Activated T-cell treated with anti-CD3 and anti-CD28 coated beads, Interleukin-2, amount 50 U/mL, for 48 hours (primary cell): ENCODE measurements at regions not wholly inside any gene's neighbourhood (a gene's known extent, or its start where the extent isn't known, plus 50 kb on each side); places are given as distances from the start of the nearest gene placed in this dataset.
"Not testable (repeated sequence)": the region's sequence is repeated elsewhere in the genome, so short reads cannot be mapped to it uniquely, and the experiment has no call there.

Source experiments
- DNase-seq, 2 experiments: peaks; one replicate each; pipeline ENCODE4 v3.0.0-alpha.2; 2020

DNA sequence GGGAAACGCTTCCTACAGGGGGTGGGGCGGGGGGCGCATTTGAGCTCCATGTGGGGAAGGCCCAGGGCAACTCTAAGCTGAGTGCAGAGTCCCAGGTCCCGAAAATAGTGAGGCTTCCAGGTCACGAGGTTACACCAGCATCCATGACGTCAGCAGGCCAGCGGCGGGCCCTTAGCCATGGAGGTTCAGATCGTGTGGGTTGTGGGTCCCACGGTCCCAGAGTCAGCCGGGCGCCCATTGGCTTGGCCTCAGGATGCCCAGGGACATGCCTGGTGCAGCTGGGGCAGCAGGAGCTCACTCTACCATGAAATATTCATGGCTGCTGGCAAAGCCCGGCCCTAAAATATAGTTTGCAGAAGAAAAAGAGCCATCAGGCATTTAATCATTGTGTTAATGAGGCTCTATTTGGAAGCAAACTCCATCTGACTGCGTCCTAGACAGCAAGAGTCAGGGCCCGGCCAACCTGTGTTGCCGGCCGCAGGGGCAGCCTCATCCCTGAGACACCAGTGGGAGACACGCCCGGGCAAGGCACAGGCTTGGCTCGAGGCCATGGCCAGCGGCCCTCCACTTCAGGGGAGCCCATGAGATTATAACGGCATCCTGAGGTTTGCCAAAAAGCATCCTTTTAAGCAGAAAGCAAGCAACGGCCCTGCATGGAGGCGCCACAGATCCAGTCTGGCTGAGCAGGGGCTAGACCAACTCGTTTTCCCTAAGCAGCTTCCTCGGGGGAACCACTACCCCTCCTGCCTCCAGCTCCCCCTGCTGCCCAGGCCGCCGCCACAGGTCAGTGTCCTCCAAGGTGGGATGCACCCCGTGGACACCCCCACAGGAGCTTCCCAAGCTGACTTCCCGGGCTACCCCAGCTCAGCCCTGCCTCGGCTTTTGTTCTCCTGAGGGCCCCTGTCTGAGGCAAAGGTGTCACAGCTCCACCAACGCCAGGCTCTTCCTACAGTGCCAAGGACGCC, 108.9 kb upstream of the PPP1R26 start:
- DNase-seq = no peak

DNA sequence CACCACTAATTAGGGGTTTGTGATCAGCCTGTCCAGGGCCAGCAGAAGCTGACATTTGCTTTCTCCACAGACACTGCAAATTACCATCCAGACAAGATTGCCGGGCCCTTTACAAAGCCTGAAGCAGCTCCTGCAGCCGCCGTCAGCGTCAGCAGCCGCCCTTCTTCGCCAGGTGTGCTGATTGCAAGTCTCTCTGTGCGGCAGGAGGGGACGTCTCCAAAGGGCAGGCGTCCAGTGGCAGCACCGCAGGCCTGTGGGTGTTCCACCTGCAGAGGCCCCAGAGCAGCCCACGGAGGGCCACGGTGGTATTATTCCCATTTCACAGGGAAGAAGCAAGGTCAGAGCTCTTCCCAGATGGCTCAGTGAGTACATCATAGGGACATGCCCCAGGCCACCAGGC, 108.0 kb upstream of the PPP1R26 start:
- no peak for DNase-seq

DNA sequence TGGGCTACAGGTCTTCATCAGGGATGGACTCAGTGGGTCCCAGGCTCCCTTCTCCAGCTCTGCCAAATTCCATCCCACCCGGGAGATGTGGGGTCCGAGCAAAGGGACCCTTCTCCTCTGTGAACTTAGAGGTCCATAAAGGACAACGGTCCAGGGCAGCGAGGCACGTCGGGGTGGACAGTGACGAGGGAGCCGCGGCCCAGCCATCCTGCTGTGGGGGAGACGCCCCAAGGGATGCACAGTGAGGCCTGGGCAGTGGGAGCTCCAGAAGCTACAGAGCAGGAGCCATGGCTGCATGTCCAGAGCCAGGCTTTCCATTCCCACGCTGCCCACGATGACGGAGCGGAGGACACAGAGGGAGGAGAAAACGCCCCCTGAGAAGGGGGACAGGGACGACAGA, 107.5 kb upstream of the PPP1R26 start:
- DNase-seq = no peak

DNA sequence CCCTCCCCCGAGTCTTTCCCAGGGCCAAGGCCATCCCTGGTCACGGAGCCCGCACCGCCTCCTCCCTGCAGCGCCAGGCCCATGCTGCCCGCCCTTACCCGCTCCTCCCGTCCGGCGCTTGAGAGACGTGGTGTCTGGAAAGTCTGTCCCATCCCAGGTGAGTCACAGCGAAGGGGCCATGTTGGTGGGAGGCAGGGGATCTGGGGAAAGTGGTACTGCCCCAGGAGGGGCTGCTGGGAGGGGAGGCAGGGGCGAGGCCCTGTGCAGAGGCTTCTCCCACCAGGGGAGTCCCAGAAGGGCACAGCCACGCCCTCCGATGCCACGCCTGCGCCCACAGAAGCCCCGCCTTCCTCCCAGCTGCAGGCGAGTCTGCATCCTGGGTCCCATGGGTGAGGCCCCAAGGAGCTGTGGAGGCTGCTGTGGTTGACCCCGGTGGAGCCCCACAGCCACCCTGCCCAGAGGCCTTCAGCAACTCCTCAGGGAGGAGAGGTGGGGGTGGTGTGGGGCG, 107.0 kb upstream of the PPP1R26 start:
- DNase-seq = no peak

DNA sequence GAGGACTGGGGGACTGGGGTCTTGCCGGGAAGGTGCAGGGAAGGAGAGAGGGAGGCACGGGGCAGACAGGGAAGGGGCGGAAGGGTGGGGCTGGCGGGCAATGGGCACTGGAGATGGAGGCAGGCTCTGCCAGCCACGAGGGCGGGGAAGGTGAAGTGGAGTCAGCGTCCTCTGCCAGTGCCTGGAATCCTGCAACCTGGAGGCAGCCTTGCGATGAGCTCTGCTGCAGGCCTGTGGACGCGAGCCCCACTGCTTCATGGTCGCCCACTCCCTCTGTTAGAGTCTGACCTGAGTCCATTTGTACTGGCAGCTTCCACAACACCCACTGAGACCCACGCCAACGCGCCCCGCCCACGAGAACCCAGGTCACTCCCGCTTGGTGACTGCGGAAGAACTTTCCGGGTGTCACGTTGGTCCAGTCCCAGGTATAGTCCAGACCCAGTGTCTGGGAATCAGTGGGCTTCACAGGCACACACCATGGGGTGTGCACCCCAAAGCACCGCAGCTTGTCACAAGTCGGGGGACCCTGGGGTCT, 106.4 kb upstream of the PPP1R26 start:
- no peak for DNase-seq

DNA sequence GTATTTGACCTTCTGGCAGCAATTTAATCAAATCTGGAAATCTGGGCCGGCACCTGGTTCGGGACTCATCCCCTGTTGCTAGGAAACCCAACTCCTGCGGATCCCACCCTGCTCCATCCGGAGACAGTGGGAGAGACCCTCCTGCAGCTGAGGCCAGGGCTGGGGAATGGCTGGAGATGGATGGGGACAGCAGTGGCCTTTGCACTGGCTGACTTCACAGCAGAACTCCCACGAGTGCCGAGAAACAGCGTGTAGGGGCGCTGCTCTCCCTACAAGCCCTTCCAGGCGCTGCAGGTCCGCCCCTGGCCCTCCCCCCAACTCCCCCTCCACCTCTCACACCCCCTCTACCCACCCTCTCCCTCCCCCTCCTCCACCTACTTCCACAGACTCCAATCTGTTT, 105.8 kb upstream of the PPP1R26 start:
- no peak for DNase-seq

DNA sequence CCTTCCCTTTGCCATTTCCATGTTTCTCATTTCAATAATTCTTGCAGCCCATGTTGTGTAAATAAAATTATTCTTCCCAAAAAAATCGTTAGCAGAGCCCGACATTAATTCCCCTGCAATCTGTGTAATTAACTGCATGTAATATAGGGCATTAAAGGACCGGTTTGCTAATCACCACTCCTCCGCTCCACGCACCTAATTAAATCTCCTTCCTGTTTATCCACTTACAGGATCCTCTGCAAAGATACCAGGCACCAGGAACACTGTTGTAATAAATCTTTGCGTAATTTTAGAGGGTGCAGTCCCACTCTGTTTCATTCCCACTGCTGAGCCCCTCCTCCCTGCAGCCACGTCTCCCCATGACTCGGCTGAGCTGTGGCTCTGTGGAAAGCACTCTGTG, 105.0 kb upstream of the PPP1R26 start:
- no peak for DNase-seq

DNA sequence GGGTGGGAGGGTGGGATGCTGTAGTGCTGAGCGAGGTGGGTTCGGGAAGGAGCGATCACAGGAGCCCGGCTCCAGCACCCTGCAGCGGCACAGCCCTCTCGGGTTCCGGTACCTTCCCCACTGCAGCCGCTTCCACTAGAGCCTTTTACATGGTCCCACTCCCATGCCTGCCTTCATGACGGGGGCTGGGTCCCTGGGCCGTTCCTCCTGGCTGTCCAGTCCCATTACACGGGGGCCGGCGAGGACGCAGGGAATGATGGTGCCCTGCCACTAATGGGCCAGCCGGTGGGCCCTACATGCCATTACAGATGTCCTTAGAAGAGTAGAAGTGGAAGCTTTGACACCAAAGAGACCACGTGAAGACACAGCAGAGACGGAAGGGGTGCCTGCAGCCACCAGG, 104.6 kb upstream of the PPP1R26 start:
- DNase-seq = no peak

DNA sequence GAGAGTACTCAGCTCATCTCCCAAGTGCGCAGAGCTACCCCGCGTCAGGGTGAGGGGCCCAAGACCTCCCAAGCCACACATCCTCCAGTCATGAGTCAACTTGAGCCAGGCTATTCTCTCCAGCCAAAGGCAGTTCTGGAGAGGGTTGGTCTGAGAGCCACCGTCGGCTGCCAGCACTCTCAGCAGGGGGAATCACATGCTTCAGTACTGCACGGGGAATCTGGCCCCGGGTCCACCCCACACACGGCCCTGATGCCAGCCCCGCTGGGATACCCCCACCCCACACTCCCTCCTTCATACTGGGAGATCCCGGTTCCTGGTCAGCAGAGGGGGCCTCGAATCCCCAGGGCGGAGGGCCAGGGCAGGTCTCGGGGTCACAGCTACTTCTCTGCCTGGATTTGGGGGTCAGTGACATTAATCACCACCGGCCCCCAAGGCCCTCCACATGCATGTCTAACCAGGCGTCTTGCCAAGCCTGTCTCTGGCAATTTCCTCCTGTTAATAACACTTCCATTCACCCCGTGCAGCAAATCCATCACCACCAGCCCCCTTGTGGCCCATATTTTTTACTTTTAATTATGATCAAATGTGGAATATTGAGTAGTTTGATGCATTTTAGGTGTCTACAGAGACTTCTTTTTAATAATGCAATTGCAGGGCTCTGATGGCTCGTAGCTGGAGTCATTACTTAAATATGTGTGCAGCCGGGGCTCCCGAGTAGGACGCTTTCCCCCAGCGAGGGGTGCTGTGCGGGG, 102.9 kb upstream of the PPP1R26 start:
- no peak for DNase-seq

DNA sequence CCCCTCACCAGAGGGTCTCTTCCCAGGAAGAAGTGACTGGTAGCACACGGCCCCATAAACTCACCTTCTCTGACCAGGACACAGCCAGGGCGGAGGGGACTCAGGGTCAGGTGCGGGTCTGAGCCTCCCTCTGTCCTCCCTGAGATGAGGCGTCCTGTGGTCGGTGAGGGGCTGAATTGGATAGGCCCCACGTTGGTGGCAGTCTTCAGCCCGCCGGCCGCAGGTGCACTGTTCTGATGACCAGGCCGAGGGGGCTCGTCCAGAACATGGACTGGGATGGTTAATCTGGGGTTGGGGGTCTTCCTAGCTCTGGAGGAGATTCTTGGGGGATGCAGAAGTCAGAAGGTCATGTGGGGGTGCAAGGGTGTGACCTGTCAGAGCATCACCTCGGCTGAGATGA, 102.2 kb upstream of the PPP1R26 start:
- DNase-seq = no peak

DNA sequence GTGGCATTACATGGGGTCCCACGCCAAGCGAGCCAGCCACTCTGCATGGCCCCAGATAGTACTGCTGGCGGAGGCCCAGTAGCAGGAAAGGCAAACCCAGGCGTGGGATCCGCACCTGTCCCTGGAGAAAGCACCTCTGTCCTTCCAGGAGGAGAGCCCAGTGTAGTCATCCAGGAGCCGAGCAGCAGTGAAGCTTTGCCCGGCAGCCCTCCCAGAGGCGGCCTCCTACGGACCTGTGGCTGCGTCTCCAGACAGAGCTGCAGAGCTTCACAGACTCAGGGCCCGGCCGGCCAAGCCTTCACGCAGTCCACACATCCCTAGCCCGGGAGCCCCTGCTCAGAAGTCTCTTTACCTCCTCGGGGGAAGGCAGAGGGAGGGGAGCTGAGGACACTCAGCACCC, 100.8 kb upstream of the PPP1R26 start:
- no peak for DNase-seq

DNA sequence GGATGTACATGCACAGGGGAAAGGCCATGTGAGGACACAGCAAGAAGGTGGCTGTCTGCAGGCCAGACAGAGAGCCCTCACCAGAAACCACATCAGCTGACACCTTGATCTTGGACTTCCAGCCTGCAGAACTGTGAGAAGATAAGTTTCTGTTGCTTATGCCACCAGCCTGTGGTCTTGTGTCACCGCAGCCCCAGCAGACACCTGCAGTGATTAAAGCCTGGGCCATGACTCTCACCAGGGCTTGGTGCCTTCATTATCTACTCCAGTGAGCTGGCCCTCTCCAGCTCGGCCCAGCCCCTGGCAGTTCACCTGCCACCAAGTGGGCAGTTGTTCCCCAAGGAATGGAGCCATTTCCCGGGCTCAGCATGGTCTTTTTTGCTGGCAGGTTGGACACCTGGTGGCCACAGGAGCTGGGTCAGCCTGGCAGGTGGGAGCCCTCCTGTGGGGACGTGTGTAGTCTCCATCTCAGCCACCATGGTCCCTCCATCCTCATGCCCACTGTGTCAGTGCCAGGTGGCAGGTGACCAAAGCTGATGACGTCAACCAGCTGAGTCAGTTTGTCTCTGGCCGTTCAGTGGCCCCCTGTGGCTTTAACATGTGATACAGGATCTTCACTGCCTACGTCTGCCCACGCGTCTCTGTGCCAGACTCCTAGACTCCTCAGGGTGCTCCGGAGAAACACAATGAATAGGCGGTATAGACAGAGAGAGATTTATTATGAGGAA, 99.9 kb upstream of the PPP1R26 start:
- no peak for DNase-seq

DNA sequence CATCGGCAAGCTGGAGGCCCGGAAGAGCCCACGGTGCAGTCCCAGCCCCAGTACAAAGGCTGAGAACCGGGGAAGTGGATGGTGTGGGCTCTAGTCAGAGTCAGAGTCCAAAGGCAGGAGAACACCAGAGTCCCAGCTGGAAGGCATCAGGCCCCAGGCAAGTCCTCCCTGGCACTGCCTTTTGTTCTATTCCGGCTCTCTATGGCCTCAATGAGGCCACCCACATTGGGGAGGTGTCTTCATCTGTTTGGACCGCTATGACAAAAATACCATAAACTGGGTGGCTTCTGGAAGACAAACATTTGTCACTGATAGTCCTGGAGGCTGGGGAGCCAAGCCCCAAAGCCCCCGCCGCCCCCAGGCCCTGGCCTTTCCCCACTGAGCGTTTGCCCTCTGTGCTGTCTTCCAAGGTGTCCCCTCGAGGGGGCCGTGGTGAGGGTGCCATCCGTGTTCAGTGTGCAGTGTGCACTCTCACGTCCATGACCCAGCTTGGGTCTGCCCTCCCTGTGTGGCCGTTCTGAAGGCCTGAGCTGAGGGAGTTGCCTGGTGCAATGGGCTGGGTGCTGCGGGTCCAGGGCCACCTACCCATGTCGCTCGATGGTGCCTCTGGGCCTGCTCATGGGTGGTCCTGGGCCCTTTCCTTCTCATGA, 99.1 kb upstream of the PPP1R26 start:
- no peak for DNase-seq

DNA sequence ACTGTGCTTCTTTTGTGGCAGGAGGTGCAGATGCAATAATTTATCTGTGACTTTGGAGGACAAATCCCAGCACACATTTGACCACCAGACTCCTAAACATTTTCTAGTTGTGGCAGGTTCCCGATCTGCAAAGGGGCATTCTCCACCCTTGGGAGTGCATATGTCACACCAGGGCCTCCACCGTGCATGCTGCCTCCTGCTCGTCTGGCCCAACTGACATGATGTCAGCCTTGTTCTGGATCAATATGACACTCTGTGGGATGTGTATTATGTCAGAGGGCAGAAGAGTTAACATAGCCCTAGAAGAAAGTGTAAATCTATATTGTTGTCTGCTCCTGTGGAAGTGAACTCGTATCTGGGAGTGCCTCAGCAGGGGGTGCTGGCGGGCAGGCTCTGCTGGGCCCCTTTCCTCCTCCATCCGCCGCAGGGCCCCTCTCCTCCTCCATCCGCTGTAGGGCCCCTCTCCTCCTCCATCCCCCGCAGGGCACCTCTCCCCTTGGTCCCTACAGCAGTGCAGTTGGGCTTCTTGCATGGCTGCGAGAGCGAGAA, 97.7 kb upstream of the PPP1R26 start:
- DNase-seq = no peak

DNA sequence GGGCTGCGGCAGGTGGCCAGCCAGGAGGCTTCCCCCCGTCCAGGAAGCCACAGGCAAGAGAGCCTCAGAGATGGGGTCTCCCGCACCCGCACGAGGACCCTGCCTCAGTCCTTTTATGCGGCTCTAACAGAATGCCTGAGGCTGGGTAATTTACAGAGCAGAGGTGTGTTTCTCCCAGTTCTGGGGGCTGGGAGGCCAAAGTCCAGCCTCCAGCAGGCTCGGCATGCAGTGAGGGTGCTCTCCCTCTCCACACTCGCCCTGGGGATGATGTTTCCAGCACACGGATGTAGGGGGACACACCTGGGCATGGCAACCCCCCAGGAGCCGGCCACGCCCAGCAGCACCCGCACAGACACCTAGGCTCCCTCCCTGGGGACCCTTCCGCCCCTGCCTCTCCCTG, 95.4 kb upstream of the PPP1R26 start:
- DNase-seq = no peak

DNA sequence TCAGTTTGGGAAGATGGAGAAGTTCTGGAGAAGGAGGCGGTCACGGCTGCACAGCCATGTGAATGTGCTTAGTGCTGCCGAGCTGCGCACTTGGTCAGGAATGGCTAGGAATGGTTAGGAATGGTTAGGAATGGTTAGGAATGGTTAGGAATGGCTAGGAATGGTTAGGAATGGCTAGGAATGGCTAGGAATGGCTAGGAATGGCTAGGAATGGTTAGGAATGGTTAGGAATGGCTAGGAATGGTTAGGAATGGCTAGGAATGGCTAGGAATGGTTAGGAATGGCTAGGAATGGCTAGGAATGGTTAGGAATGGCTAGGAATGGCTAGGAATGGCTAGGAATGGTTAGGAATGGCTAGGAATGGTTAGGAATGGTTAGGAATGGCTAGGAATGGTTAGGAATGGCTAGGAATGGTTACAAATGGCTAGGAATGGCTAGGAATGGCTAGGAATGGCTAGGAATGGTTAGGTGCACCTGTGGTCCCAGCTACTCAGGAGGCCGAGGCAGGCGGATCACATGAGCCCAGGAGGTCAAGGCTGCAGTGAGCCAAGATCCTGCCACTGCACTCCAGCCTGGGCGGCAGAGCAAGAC, 94.7 kb upstream of the PPP1R26 start:
- not testable (repeated sequence) for DNase-seq

DNA sequence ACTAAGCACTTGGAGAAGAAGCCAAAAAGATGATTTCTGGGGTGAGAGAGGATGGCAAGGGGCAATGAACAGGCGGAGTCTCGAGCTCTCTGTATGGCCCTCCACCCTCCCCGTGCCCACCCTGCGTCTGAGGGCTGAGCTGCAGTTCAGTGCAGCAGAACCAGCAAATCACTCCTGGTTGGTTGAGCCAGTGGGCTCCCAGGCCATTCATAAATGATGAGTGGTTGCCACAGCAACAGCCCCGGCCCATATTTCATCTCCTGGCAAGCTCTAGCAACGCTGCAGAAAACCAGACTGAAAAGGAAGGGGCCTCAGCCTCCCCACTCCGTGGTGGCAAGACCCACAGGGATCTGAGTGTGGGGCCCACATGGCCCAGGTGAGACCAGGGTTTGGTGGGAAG, 93.8 kb upstream of the PPP1R26 start:
- DNase-seq = no peak

DNA sequence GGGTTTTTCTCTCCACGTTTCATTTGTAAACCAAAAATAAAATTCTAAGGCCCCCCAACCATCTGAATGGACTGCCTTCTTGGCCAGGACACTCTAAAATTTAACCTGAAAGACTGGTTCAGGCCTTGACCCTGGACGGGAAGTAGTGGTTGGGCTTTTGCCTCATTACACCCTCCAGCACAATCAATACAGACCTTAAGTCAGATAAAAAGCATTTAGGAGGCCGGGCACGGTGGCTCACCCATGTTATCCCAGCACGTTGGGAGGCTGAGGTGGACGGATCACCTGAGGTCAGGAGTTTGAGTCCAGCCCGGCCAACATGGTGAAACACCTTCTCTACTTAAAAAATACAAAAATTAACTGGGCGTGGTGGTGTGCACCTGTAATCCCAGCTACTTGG, 91.6 kb upstream of the PPP1R26 start:
- DNase-seq = no peak

DNA sequence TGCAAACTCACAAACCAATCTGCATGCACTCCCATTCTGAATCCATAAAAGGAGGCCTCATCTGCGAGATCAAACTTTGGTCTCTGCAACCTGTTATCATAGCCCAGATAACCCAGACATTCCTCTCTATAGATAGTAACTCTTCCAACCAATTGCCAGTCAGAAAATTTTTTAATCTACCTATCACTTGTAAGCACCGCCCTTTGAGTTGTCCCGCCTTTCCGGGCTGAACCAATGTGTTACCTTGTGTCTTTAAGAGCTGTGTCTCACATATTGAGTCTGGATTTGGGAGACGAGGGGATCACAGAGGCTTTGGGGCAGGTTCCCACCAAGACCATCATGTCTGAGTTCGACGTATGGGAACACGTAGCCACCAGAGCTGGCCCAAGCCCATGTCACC, 91.1 kb upstream of the PPP1R26 start:
- no peak for DNase-seq

DNA sequence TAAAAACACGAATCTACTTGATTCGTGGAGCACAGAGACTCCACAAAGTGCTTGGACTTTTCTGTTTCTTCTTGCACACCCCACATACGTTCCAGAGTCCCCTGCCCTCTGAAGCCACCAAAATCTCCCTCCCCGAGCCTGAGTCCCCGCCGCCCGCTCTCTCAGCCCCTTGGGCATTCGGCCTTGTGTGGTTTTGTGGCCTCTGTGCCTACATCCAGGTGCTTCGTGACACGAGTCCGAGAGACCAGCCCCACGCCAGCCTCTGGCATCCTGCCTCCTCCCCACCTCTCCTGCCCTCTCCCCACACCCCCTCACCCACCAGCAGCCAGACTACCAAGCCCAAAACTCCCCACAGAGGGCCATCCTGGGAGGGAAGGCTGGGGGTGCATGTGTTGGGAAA, 87.8 kb upstream of the PPP1R26 start:
- DNase-seq = no peak

DNA sequence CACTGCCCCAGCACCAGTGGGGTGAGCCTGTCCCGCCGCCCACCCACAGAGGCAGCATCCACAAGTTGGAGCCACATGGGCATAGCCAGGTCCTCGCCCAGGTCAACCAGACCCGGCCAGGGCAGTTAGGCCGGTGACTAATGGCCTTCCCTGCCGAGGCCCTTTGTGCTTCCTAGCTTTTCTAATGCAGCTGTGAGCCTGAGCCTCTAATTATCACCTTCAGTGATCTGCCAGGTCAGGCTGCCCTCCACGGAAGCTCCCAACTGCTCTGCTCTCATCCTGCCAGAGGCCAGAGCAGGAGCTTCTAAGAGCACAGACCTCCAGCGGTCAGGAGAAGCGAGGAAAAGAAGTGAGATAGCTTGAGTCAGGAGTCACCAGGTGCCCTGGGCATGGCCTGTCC, 87.1 kb upstream of the PPP1R26 start:
- no peak for DNase-seq

DNA sequence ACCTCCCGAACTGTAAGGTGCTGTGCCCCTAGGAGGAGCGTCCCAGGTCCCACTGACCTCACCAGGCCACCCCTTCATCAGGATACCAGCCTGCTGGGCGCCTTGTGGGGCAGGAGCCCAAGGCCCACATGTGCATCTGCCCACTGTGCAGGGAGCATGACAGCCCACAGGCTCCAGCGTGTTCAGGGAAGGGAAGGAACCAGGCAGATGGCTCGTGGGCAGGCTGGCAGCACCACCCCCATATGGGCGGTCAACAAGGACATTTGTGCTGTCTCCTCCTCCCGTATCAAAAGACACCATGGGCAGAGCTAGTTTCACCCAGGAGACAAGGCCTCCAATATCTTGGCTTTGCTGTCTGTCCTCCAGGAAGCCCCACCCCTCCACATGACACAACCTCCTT, 85.5 kb upstream of the PPP1R26 start:
- DNase-seq = no peak
